OCI-LY3 (cell line): ENCODE measurements at regions not wholly inside any gene's neighbourhood (a gene's known extent, or its start where the extent isn't known, plus 50 kb on each side); places are given as distances from the start of the nearest gene placed in this dataset.

Source experiments
- H2AFZ ChIP-seq: fragments of 200-600, 300-600 bp; shearing (Covaris generic); 2 replicates; pipeline ENCODE4 v1.6.0; 2014; ENCODE audit warnings: antibody characterized with exemption, low read depth, low read length
- H3K27ac ChIP-seq: fragments of 200-600, 300-600 bp; sonication (generic); 2 replicates; pipeline ENCODE4 v1.5.1; 2014; ENCODE audit warnings: mild to moderate bottlenecking, low read length, moderate library complexity, mixed read lengths
- H3K27me3 ChIP-seq: fragments of 200-600, 300-600 bp; sonication (generic); 2 replicates; pipeline ENCODE4 v1.6.1; 2014; ENCODE audit warnings: low read depth, low read length, mixed read lengths
- H3K36me3 ChIP-seq: fragments of 200-600, 300-600 bp; sonication (generic); replicated peaks from 2 replicates; pipeline ENCODE3; 2014; ENCODE audit warnings: low read depth, low read length, mixed read lengths
- H3K4me1 ChIP-seq: fragments of 300-600, 200-600 bp; sonication (generic); 2 replicates; pipeline ENCODE4 v1.6.1; 2014; ENCODE audit warnings: low read length, mixed read lengths
- H3K4me2 ChIP-seq: fragments of 200-600, 300-600 bp; sonication (generic); 2 replicates; pipeline ENCODE4 v1.6.1; 2014; ENCODE audit warnings: low read length, mixed read lengths
- H3K4me3 ChIP-seq: fragments of 300-600, 200-600 bp; sonication (generic); 2 replicates; pipeline ENCODE4 v1.5.1; 2014; ENCODE audit warnings: antibody characterized with exemption, mild to moderate bottlenecking, low read length, moderate library complexity
- H3K79me2 ChIP-seq: fragments of 300-600, 200-600 bp; shearing (Covaris generic); 2 replicates; pipeline ENCODE4 v1.6.1; 2014; ENCODE audit warnings: mild to moderate bottlenecking, low read length, mixed read lengths
- H3K9ac ChIP-seq: fragments of 300-600, 200-600 bp; shearing (Covaris generic); 2 replicates; pipeline ENCODE4 v1.6.0; 2014; ENCODE audit warnings: mild to moderate bottlenecking, low read length, moderate library complexity
- H3K9me3 ChIP-seq: fragments of 200-600, 300-600 bp; shearing (Covaris generic); 2 replicates; pipeline ENCODE4 v1.6.1; 2014; ENCODE audit warnings: low read length, mixed read lengths; ENCODE audit not compliant: insufficient read depth
- H4K20me1 ChIP-seq: fragments of 200-600, 300-600 bp; sonication (generic); 2 replicates; pipeline ENCODE4 v1.6.1; 2016; ENCODE audit warnings: low read length, mixed read lengths; ENCODE audit not compliant: insufficient read depth
- CTCF ChIP-seq: fragments of 200-600, 300-600 bp; sonication (generic); IDR thresholded peaks from 2 replicates; pipeline ENCODE4 v1.5.1; 2014; ENCODE audit warnings: antibody characterized with exemption, low read length, low read depth
- EZH2phosphoT487 ChIP-seq: fragments of 200-600 bp; shearing (Covaris generic); IDR thresholded peaks from 2 replicates; pipeline ENCODE4 v1.6.1; 2018; ENCODE audit warnings: antibody characterized with exemption, mixed run types, low read depth

- no peaks in the 10 kb centered on the region for H3K36me3 ChIP-seq
- TF ChIP-seq CTCF (no peak), EZH2phosphoT487 (no peak)
- H3K27me3 ChIP-seq, result no peaks in the 10 kb centered on the region
- no peak overlapping the region for H3K4me2 ChIP-seq
- no peaks in the 10 kb centered on the region for H3K9me3 ChIP-seq
- H3K79me2 ChIP-seq, result no peaks in the 10 kb centered on the region
- no peak overlapping the region for H3K9ac ChIP-seq
- H3K27ac ChIP-seq, result no peak overlapping the region
- no peaks in the 10 kb centered on the region for H3K4me1 ChIP-seq
- no peak overlapping the region for H2AFZ ChIP-seq
- no peak overlapping the region for H3K4me3 ChIP-seq
- no peaks in the 10 kb centered on the region for H4K20me1 ChIP-seq
Observed at GRCh38 chr1:88062650-88063153, 621.4 kb upstream of the PKN2 start.

- H2AFZ ChIP-seq, result no peak overlapping the region
- H3K27me3 ChIP-seq, result no peaks in the 10 kb centered on the region
- no peaks in the 10 kb centered on the region for H3K4me1 ChIP-seq
- H3K9ac ChIP-seq, result no peak overlapping the region
- no peaks in the 10 kb centered on the region for H3K9me3 ChIP-seq
- no peaks in the 10 kb centered on the region for H4K20me1 ChIP-seq
- H3K79me2 ChIP-seq, result no peaks in the 10 kb centered on the region
- H3K36me3 ChIP-seq, result no peaks in the 10 kb centered on the region
- H3K27ac ChIP-seq, result no peak overlapping the region
- no peak overlapping the region for H3K4me2 ChIP-seq
- no peak overlapping the region for H3K4me3 ChIP-seq
- TF ChIP-seq CTCF, result no peak
- no peak for TF ChIP-seq EZH2phosphoT487
Observed at GRCh38 chr1:88063605-88064004, 620.5 kb upstream of the PKN2 start.

GRCh38 chr1:88068407-88068960 lies 615.6 kb upstream of the PKN2 start:
- Histone ChIP-seq H4K20me1 (no peaks in the 10 kb centered on the region), H3K4me1 (no peaks in the 10 kb centered on the region), H3K9ac (no peak overlapping the region), H3K27ac (no peak overlapping the region), H2AFZ (no peak overlapping the region), H3K27me3 (no peaks in the 10 kb centered on the region), H3K4me2 (no peak overlapping the region), H3K36me3 (no peaks in the 10 kb centered on the region), H3K79me2 (no peaks in the 10 kb centered on the region), H3K9me3 (no peaks in the 10 kb centered on the region), H3K4me3 (no peak overlapping the region)
- TF ChIP-seq CTCF (no peak), EZH2phosphoT487 (no peak)

- Histone ChIP-seq H3K27ac (no peak overlapping the region), H3K27me3 (no peaks in the 10 kb centered on the region), H3K4me3 (no peak overlapping the region), H2AFZ (no peak overlapping the region), H3K4me2 (no peak overlapping the region), H3K9ac (no peak overlapping the region), H3K9me3 (no peaks in the 10 kb centered on the region), H3K36me3 (no peaks in the 10 kb centered on the region), H4K20me1 (no peaks in the 10 kb centered on the region), H3K4me1 (no peaks in the 10 kb centered on the region), H3K79me2 (no peaks in the 10 kb centered on the region)
- TF ChIP-seq CTCF (no peak), EZH2phosphoT487 (no peak)
Observed at GRCh38 chr1:88070956-88071355, 613.1 kb upstream of the PKN2 start.
